Caco-2 (cell line): ENCODE measurements at regions not wholly inside any gene's neighbourhood (a gene's known extent, or its start where the extent isn't known, plus 50 kb on each side); places are given as distances from the start of the nearest gene placed in this dataset.

ENCODE experiments used
- BruUV-seq: library from RNA; stranded (reverse); fragments of 400-500 nt; replicated peaks from 2 replicates; lab custom pipeline; 2021; lab: Mats Ljungman, UMichigan
- CTCF ChIA-PET: fragments of 300-600 bp; sonication (Branson Sonifier 250); formaldehyde crosslinking; loops from one replicate; lab custom pipeline; 2022; ENCODE audit warnings: antibody characterized with exemption; lab: Charles Lee
- POLR2A ChIA-PET: fragments of 300-600 bp; sonication (Branson Sonifier 250); formaldehyde crosslinking; loops from one replicate; lab custom pipeline; 2022; ENCODE audit warnings: antibody characterized with exemption; lab: Charles Lee
- DNase-seq, 2 experiments: peaks; one replicate each; pipeline versions ENCODE4 v3.0.0 to v3.0.0-alpha.2; 2020 to 2022
- H3K27me3 ChIP-seq: replicated peaks from 2 replicates; pipeline ENCODE4 v1.6.0; 2011; ENCODE audit warnings: low read length; ENCODE audit not compliant: control insufficient read depth, insufficient read depth
- H3K36me3 ChIP-seq: 2 replicates; pipeline ENCODE4 v1.5.1; 2011; ENCODE audit warnings: low read length; ENCODE audit not compliant: control insufficient read depth, insufficient read depth
- H3K4me1 ChIP-seq: fragments of 250-450 bp; sonication (Bioruptor Pico); 2 replicates; pipeline ENCODE4 v1.5.1; 2020; ENCODE audit warnings: mild to moderate bottlenecking
- H3K4me3 ChIP-seq: 2 replicates; pipeline ENCODE4 v1.5.1; 2011; ENCODE audit warnings: low read depth, mild to moderate bottlenecking, control low read depth, low read length
- H3K9me3 ChIP-seq: fragments of 250-450 bp; sonication (Bioruptor Pico); 2 replicates; pipeline ENCODE4 v1.5.1; 2020; ENCODE audit warnings: mild to moderate bottlenecking, moderate library complexity
- H3K27ac Mint-ChIP-seq: one replicate; pipeline ENCODE4 v1.8.0; 2022; ENCODE audit warnings: mixed read lengths; ENCODE audit not compliant: unreplicated experiment
- H3K27me3 Mint-ChIP-seq: one replicate; pipeline ENCODE4 v1.8.0; 2022; ENCODE audit warnings: mixed read lengths; ENCODE audit not compliant: insufficient read depth, unreplicated experiment
- H3K36me3 Mint-ChIP-seq: one replicate; pipeline ENCODE4 v1.8.0; 2022; ENCODE audit warnings: mild to moderate bottlenecking, mixed read lengths; ENCODE audit not compliant: insufficient read depth, unreplicated experiment
- H3K4me1 Mint-ChIP-seq: one replicate; pipeline ENCODE4 v1.8.0; 2022; ENCODE audit warnings: low read depth, mixed read lengths; ENCODE audit not compliant: unreplicated experiment
- H3K4me3 Mint-ChIP-seq: one replicate; pipeline ENCODE4 v1.8.0; 2022; ENCODE audit warnings: mild to moderate bottlenecking, moderate library complexity, mixed read lengths; ENCODE audit not compliant: unreplicated experiment
- H3K9me3 Mint-ChIP-seq: one replicate; pipeline ENCODE4 v1.8.0; 2022; ENCODE audit warnings: mixed read lengths; ENCODE audit not compliant: unreplicated experiment
- intact Hi-C: fragments of 100-400 bp; cut with micrococcal nuclease; formaldehyde crosslinking; loops from one replicate; pipeline ENCODE4 v1.10.0; 2022; ENCODE audit not compliant: unreplicated experiment
- TF ChIP-seq, protein P1 (sequence below), 2 experiments: fragments of 200-600 bp in 1 of 2; IDR thresholded peaks; 1 replicate in 1 of 2; 2 replicates in 1 of 2; pipeline versions ENCODE4 v1.5.1 to v1.8.0; 2011 to 2022; ENCODE audit warnings: antibody characterized with exemption in 1 of 2, control low read depth in 1 of 2, inconsistent platforms in 1 of 2, low read depth in 1 of 2, low read length in 1 of 2, mild to moderate bottlenecking in 1 of 2, moderate library complexity in 1 of 2; ENCODE audit not compliant: insufficient read depth in 1 of 2, severe bottlenecking in 1 of 2, unreplicated experiment in 1 of 2

DNA sequence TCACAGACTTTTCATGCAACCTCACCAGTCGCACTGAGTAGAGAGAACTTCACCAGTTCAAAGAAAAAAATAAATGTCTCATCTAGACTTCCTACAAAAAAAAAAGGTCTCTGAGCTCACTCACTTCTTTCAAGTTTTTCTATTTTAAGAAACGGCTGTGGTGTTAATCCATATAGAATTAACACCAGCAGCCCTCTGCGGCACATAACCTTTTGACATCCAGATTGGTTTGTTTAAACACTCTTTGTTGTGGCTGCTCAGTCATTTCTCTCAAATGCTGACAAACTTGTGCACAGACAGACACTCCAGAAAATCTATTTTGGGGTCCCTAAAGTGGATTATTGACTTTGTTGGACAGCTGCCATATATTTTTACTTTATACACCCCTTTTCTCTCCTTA, 874.9 kb downstream of the EFNB2 start:
- Histone ChIP-seq H3K4me1 (no peaks in the 10 kb centered on the region), H3K27me3 (no peaks in the 10 kb centered on the region), H3K4me3 (no peak overlapping the region), H3K9me3 (no peaks in the 10 kb centered on the region), H3K36me3 (no peaks in the 10 kb centered on the region)
- H3K36me3 Mint-ChIP-seq = no peaks in the 10 kb centered on the region
- TF ChIP-seq, protein P1, sequence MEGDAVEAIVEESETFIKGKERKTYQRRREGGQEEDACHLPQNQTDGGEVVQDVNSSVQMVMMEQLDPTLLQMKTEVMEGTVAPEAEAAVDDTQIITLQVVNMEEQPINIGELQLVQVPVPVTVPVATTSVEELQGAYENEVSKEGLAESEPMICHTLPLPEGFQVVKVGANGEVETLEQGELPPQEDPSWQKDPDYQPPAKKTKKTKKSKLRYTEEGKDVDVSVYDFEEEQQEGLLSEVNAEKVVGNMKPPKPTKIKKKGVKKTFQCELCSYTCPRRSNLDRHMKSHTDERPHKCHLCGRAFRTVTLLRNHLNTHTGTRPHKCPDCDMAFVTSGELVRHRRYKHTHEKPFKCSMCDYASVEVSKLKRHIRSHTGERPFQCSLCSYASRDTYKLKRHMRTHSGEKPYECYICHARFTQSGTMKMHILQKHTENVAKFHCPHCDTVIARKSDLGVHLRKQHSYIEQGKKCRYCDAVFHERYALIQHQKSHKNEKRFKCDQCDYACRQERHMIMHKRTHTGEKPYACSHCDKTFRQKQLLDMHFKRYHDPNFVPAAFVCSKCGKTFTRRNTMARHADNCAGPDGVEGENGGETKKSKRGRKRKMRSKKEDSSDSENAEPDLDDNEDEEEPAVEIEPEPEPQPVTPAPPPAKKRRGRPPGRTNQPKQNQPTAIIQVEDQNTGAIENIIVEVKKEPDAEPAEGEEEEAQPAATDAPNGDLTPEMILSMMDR (IDR thresholded peaks at IDR 0.05; ENCODE audit: insufficient read depth in 1 of 2, low read depth in 1 of 2, low read length in 1 of 2, severe bottlenecking in 1 of 2, unreplicated experiment in 1 of 2) = no peak
- H3K27ac Mint-ChIP-seq = no peak overlapping the region
- H3K4me1 Mint-ChIP-seq = no peaks in the 10 kb centered on the region
- H3K27me3 Mint-ChIP-seq = no peaks in the 10 kb centered on the region
- POLR2A ChIA-PET = no interaction called here
- no peaks in the 10 kb centered on the region for H3K9me3 Mint-ChIP-seq
- no peak overlapping the region for H3K4me3 Mint-ChIP-seq
- intact Hi-C loops = no loop called here
- BruUV-seq = no TSS peak
- CTCF ChIA-PET = no interaction called here
- DNase-seq = no peak

DNA sequence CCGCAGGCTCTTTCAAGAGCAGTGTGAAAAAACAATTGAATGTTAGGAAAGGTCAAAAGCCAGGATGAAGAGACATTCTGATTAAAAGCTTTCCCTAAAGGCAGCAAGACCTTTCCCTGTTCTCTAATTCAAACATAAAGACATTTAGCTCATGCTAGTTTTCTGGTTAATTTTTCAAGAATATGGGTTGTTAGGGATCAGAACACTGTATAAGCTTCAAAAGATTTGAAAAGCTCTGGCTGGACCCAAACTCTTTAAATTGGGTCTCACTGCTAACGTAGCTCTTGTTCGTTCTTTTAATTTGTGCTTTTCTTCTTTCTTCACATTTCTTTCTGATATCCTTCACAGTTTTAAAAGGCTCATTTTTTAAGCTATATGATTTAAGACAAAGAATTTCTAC, 877.0 kb downstream of the EFNB2 start:
- TF ChIP-seq, protein P1 (IDR thresholded peaks at IDR 0.05; ENCODE audit: insufficient read depth in 1 of 2, low read depth in 1 of 2, low read length in 1 of 2, severe bottlenecking in 1 of 2, unreplicated experiment in 1 of 2) = no peak
- H3K9me3 Mint-ChIP-seq = no peaks in the 10 kb centered on the region

DNA sequence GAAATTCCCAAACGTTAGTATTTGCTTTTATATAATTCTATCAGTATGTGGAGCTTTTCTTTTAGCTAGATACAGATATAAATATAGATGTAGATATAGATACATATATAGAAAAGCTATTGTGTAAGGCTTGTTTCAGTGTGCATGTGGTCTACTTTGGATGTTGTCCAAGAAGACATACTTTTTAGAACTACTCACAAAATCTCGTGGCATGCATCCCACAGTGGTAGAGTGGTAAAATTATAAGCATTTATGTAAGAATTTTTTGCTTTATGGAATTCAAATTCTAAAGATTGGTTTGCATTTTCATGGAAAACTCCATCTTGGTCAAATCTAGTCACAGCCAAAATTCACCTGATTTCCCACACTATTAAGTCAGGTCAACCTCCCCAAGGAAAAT, 880.4 kb downstream of the EFNB2 start:
- H3K36me3 Mint-ChIP-seq = no peaks in the 10 kb centered on the region
- no TSS peak for BruUV-seq
- ChIA-PET CTCF (no interaction called here), POLR2A (no interaction called here)
- H3K9me3 ChIP-seq = peaks cover 5% of the 10 kb centered on the region; the same call in 1 of the 2 replicates
- H3K27ac Mint-ChIP-seq = no peak overlapping the region
- H3K9me3 Mint-ChIP-seq = peaks cover 10% of the 10 kb centered on the region
- H3K4me1 ChIP-seq = no peaks in the 10 kb centered on the region
- TF ChIP-seq, protein P1 (IDR thresholded peaks at IDR 0.05; ENCODE audit: insufficient read depth in 1 of 2, low read depth in 1 of 2, low read length in 1 of 2, severe bottlenecking in 1 of 2, unreplicated experiment in 1 of 2) = no peak
- DNase-seq = no peak
- intact Hi-C loops = loop anchor here (10.0 kb wide), 1 partner anchor 1010 kb away; no protein-coding TSS in a partner anchor
- no peaks in the 10 kb centered on the region for H3K4me1 Mint-ChIP-seq
- H3K36me3 ChIP-seq = no peaks in the 10 kb centered on the region
- no peak overlapping the region for H3K4me3 ChIP-seq
- H3K27me3 Mint-ChIP-seq = peaks cover 2% of the 10 kb centered on the region
- no peak overlapping the region for H3K4me3 Mint-ChIP-seq
- H3K27me3 ChIP-seq = no peaks in the 10 kb centered on the region

More for the DNA sequence above, 877.0 kb downstream of the EFNB2 start:
- Mint-ChIP-seq H3K36me3 (no peaks in the 10 kb centered on the region), H3K4me3 (no peak overlapping the region), H3K4me1 (no peaks in the 10 kb centered on the region), H3K27ac (no peak overlapping the region), H3K27me3 (no peaks in the 10 kb centered on the region)
- no peak for DNase-seq
- intact Hi-C loops = loop anchor here (10.0 kb wide), 1 partner anchor 1014 kb away; no protein-coding TSS in a partner anchor
- BruUV-seq = no TSS peak
- Histone ChIP-seq H3K4me3 (no peak overlapping the region), H3K4me1 (no peaks in the 10 kb centered on the region), H3K9me3 (no peaks in the 10 kb centered on the region), H3K36me3 (no peaks in the 10 kb centered on the region), H3K27me3 (no peaks in the 10 kb centered on the region)
- ChIA-PET CTCF (no interaction called here), POLR2A (no interaction called here)
